Right kidney (tissue), 1 donor: ENCODE measurements at regions not wholly inside any gene's neighbourhood (a gene's known extent, or its start where the extent isn't known, plus 50 kb on each side); places are given as distances from the start of the nearest gene placed in this dataset.
"Not testable (repeated sequence)": the region's sequence is repeated elsewhere in the genome, so short reads cannot be mapped to it uniquely, and the experiment has no call there.

Experiments used
- DNase-seq: peaks from one replicate; pipeline ENCODE4 v3.0.0-alpha.2; 2016

- DNase-seq = no peak
These were observed 108.4 kb upstream of the SGCD start for GRCh38 chr5:156218367-156219158.

GRCh38 chr5:156219483-156220005 is 107.4 kb upstream of the SGCD start:
- no peak for DNase-seq

DNA sequence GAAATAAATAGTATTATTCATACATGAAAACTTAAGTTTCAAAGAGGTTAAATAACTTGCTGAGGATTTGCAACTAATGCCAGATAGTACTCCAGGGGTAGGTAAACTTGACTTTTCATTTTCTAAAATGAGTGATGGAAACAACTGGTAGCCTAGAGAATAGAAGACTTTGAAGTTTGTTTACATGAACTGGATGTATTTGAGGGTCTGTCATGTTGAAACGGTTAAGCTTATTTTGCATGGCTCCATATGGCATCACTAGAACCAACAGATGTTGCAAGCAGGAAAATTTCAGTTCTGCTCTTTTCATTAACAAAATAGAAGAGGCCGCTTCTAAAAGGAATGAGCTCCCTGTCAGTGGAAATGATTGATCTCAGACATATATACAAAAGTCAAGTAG is 105.1 kb upstream of the SGCD start:
- DNase-seq = no peak

- DNase-seq = no peak
These were observed 103.4 kb upstream of the SGCD start for GRCh38 chr5:156223547-156223946.

- not testable (repeated sequence) for DNase-seq
These were observed 100.5 kb upstream of the SGCD start for GRCh38 chr5:156226485-156226884.

DNA sequence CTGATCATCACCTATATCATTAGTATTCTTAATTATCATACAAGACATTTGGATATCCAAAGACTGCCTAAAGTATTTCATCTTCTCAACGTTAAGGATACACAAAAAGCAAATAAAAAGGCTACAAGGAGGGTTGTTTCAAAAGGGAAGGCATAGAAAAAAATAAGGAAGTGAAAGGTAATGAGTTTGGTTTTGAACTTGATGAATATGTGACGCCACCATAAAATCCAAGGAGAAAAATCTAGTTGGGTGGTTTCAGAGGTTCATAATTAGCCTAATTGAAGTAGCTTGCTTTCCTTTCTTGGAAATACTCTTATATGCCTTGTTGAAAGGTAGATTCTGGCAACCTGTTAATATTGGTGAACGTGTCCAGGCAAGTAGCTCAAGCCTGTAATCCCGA is 96.1 kb upstream of the SGCD start:
- no peak for DNase-seq

GRCh38 chr5:156232251-156232869 is 94.6 kb upstream of the SGCD start:
- DNase-seq = no peak

- no peak for DNase-seq
These were observed 89.6 kb upstream of the SGCD start for GRCh38 chr5:156237361-156237760.

DNA sequence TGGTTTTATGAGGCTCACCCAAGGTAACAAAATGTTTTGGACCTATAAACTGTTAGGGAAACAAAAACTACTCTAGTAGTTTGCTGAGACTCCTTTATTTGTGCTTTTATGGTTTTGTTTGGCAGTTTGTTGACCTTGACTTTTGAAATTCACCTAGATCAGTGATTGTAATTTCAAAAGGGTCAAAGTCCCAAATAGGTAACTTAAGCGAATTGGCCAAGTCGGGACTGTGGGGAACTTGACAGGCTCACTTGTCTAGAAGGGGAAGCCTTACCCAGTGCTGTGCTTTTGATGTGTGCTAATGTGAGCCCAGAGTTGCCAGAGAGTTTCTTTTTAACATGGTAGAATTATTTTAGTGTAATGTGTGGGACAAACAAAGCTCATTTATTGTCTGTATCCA is 87.2 kb upstream of the SGCD start:
- no peak for DNase-seq

DNA sequence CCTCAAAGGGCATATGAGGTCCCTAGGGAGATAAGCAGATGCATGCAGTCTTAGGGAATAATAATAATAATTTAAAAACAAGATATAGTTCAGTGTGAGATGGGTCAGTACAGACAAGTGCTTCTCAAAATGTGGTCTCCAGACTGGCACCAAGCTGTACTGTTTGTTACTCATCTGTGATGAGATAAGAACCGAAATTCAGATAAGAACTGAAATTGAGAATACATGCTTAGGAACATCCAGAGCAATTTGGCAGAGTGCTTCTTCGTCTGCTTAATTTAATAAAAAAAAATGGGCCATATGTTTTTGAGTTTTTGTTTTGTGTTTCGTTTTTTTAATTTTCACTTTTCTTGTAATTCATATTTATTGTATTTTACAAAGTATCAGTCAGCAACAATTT is 86.5 kb upstream of the SGCD start:
- DNase-seq = no peak

DNA sequence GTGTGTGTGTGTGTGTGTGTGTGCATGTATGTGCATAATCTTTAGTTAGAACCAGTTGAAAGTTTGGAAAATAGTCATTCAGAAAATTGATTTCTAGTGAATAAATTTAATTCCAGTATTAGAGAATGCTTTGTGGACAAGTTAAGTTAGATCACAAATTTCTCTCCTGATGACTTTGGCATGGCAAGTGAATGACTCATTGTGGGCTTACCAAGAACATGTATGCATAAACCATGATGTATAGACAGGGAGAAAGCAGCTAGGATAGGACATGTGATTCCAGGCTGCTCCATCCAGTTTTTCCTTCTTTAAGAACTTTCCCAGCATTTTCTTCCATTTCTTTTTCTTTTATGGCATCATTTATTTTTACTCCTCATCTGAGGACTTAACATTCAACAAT is 85.7 kb upstream of the SGCD start:
- DNase-seq = no peak

- DNase-seq = no peak
These were observed 81.1 kb upstream of the SGCD start for GRCh38 chr5:156245895-156246294.

GRCh38 chr5:156251076-156251475 is 75.9 kb upstream of the SGCD start:
- no peak for DNase-seq

DNA sequence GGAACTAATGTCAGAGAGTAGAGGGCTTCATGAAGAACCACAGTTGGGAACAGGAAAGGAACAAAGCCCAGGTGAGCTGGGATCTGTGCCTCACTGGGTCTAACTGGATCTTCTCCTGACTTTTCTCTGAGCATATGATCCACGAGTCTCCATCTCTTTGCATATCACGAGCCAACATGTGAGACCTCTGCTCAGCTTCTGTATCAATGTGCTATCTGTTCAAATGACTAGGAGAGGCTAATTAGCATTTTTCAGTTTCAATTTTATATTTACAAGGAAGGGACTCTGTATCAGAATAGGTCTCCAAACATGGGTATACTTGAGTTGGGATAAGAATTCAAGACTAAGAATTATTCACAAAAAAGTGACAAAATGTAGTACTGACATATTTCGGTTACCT is 73.8 kb upstream of the SGCD start:
- no peak for DNase-seq

- DNase-seq = no peak
These were observed 72.8 kb upstream of the SGCD start for GRCh38 chr5:156254196-156254595.

DNA sequence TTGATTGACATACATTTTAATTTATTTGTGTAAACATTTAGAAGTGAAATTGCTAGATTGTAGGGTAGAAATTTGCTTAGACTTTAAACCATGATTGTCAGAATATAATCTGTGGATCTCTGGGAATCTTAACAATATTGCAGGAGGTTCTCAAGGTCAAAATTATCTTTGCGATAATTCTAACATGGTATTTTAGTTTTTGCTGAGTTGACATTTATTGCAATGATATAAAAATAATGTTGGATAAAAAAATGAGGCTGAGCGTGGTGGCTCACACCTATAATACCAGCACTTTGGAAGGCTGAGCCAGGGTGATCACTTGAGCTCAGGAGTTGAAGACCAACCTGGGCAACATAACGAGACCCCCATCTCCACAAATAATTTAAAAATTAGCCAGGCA is 70.3 kb upstream of the SGCD start:
- DNase-seq = no peak

DNA sequence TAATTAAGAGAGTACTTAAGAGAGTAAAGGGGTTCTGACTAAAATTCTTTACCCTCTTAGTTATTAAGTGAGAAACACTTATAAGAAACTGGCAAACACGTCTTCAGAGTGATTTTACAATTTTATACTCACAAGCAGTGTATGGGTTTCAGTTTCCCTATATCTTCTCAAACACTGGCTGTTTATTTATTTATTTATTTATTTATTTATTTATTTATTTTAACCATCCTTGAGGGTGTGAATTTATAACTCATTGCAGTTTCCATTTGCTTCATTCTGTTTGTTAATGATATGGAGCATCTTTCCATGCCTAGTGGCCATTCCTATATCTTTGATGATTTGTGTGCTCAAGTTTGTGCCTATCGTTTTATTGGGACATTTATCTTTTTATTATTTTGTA is 68.0 kb upstream of the SGCD start:
- DNase-seq = no peak

DNA sequence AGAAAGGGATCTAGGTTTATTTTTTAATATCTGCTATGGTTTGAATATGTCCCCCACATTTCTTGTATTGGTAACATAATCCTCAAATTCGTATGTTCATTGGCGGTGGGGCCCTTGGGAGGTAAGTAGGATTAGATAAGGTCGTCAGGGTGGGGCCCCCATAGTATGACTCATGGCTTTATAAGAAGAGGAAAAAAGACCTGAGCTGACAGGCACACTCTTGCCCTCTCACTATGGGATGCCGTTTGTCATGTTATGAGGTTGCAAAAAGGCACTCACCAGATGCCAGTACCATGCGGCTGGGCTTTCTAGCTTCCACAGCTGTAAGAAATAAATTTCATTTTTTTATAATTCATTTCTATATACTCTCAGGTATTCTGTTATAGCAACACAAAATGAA is 67.3 kb upstream of the SGCD start:
- DNase-seq = no peak

GRCh38 chr5:156261275-156261939 is 65.6 kb upstream of the SGCD start:
- no peak for DNase-seq

DNA sequence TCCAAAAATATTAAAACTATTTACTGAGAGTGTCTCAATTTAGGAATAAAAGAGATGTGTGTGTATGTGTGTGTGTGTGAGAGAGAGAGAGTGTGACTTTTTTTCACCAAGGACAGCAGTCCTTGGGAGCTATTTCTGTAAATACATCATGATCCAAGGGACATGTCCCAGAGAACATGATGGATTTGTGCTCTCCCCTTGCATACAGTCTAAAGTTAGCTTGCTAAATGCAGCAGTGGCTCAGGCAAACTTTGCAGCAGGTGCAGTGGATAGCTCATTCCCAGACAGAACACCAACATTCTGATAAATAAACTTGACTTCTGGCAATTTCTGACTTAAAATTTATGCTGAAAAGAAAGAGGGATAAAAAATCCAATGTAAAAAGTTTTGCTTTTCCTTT is 55.4 kb upstream of the SGCD start:
- no peak for DNase-seq

DNA sequence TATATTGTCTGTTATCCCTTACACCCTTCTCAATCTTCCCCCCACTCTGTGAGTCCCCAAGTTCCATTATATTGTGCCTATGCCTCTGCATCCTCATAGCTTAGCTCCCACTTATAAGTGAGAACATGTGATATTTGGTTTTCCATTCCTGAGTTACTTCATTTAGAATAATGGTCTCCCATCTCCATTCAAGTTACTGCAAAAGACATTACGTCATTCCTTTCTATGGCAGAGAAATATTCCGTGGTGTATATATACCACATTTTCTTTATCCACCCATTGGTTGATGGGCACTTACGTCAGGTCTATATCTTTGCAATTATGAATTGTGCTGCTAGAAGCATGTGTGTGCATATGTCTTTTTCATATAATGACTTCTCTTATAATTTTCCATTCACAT is 54.8 kb upstream of the SGCD start:
- DNase-seq = no peak

DNA sequence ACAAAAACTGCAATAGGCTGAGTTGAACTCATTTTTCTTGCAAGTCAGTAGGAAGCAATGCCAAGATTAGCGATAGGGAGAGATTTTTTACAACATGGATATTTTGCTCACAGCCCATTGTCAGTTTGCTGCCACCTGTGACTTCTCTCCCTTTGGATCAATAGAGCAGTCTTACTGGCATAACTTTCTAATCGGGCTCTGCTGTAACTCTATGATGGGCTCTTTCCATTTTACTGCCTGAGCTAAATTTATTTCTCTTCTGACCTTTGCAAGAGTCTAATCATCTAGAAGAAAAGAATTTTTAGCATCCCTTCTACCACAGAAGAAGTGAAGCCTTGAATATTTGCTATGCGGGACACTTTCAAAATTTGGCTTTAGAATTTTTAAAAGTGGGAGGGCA is 53.6 kb upstream of the SGCD start:
- no peak for DNase-seq

- no peak for DNase-seq
These were observed 52.5 kb upstream of the SGCD start for GRCh38 chr5:156274453-156274852.
